ENCODE measurements at regions not wholly inside any gene's neighbourhood (a gene's known extent, or its start where the extent isn't known, plus 50 kb on each side); places are given as distances from the start of the nearest gene placed in this dataset.

GRCh38 chr3:72290859-72291638 lies 506.1 kb upstream of the PROK2 start:
- DNase-seq = no peak

GRCh38 chr3:72289692-72290071 lies 504.7 kb upstream of the PROK2 start:
- no peak for DNase-seq

GRCh38 chr3:72288955-72289691 lies 504.2 kb upstream of the PROK2 start:
- no peak for DNase-seq

- DNase-seq = no peak
Measured at GRCh38 chr3:72287956-72288355, 503.0 kb upstream of the PROK2 start.

GRCh38 chr3:72285502-72285901 lies 500.6 kb upstream of the PROK2 start:
- DNase-seq = no peak

- DNase-seq = no peak
Measured at GRCh38 chr3:72284471-72284870, 499.5 kb upstream of the PROK2 start.

GRCh38 chr3:72282918-72283317 lies 498.0 kb upstream of the PROK2 start:
- DNase-seq = no peak

GRCh38 chr3:72281551-72281950 lies 496.6 kb upstream of the PROK2 start:
- DNase-seq = no peak

GRCh38 chr3:72280876-72281275 lies 495.9 kb upstream of the PROK2 start:
- no peak for DNase-seq

- no peak for DNase-seq
Measured at GRCh38 chr3:72279631-72280041, 494.7 kb upstream of the PROK2 start.

GRCh38 chr3:72279068-72279604 lies 494.2 kb upstream of the PROK2 start:
- no peak for DNase-seq

GRCh38 chr3:72278349-72279067 lies 493.6 kb upstream of the PROK2 start:
- DNase-seq = no peak

- DNase-seq = no peak
Measured at GRCh38 chr3:72277710-72278109, 492.8 kb upstream of the PROK2 start.

GRCh38 chr3:72276806-72277205 lies 491.9 kb upstream of the PROK2 start:
- DNase-seq = no peak

GRCh38 chr3:72275331-72275751 lies 490.4 kb upstream of the PROK2 start:
- no peak for DNase-seq

- DNase-seq = no peak
Measured at GRCh38 chr3:72274493-72275330, 489.8 kb upstream of the PROK2 start.

GRCh38 chr3:72273615-72274014 lies 488.7 kb upstream of the PROK2 start:
- DNase-seq = no peak

GRCh38 chr3:72272356-72272755 lies 487.4 kb upstream of the PROK2 start:
- DNase-seq = no peak

GRCh38 chr3:72271923-72272322 lies 487.0 kb upstream of the PROK2 start:
- no peak for DNase-seq

- no peak for DNase-seq
Measured at GRCh38 chr3:72271216-72271615, 486.3 kb upstream of the PROK2 start.

- DNase-seq = no peak
Measured at GRCh38 chr3:72270730-72271129, 485.8 kb upstream of the PROK2 start.

GRCh38 chr3:72270072-72270681 lies 485.2 kb upstream of the PROK2 start:
- no peak for DNase-seq
